ENCODE measurements at regions not wholly inside any gene's neighbourhood (a gene's known extent, or its start where the extent isn't known, plus 50 kb on each side); places are given as distances from the start of the nearest gene placed in this dataset.

DNA sequence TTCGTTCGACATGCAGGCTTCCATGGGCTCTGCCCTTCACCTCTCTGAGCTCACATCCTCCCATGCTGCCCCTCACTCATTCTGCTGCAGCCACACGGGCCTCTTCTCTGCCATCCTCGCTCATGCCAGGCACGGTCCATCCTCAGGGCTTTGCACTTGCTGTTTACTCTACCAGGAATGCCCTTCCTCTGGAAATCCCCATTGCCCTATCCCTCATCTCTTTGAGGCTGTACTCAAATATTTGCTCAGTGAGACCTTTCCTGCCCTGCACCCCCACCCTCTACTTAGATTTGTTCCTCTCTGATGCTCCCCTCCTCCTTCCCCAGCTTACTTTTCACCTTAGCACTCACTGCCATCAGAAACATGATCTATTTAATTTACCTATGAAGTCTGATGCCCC lies 107.0 kb upstream of the ZNF716 start:
- ChIA-PET POLR2A (no interaction called here), CTCF (no interaction called here)
- no peak overlapping the region for H2AFZ ChIP-seq (ENCODE audit: insufficient read depth, low read depth, low read length, poor library complexity, severe bottlenecking)
- TF ChIP-seq CTCF (IDR thresholded peaks at IDR 0.05) (no peak), EZH2 (IDR thresholded peaks at IDR 0.05; ENCODE audit: borderline replicate concordance, insufficient read depth, low read depth, low read length, poor library complexity, severe bottlenecking) (no peak)
- H3K27ac ChIP-seq (ENCODE audit: low read length in 2 of 2), result no peak overlapping the region
- H3K27me3 ChIP-seq (replicated peaks in 1 of 4; ENCODE audit: control extremely low read depth in 1 of 4, control insufficient read depth in 3 of 4, insufficient read depth in 4 of 4, low read length in 3 of 4), result no peaks in the 10 kb centered on the region
- Mint-ChIP-seq H3K4me1 (no peaks in the 10 kb centered on the region), H3K9me3 (ENCODE audit: insufficient read depth) (peaks cover 8% of the 10 kb centered on the region), H3K4me3 (no peak overlapping the region), H3K27me3 (no peaks in the 10 kb centered on the region), H3K27ac (no peak overlapping the region)
- ATAC-seq (ENCODE audit: low read depth) (no peak), DNase-seq (no peak)
- H3K4me2 ChIP-seq (replicated peaks; ENCODE audit: low read depth, low read length, poor library complexity, severe bottlenecking), result no peak overlapping the region
- no peaks in the 10 kb centered on the region for H3K4me1 ChIP-seq (ENCODE audit: control insufficient read depth in 2 of 2, insufficient read depth in 2 of 2, low read length in 2 of 2)
- H3K4me3 ChIP-seq (ENCODE audit: control extremely low read depth in 1 of 5, extremely low read depth in 1 of 5, insufficient read depth in 1 of 5, low read depth in 2 of 5, low read length in 4 of 5), result no peak overlapping the region
- peaks cover 0 to 76% (median 0%) of the 10 kb centered on the region in 3 donors for H3K9me3 ChIP-seq (ENCODE audit: control extremely low read depth in 1 of 3, control insufficient read depth in 2 of 3, insufficient read depth in 1 of 3, low read length in 2 of 3)
- no peaks in the 10 kb centered on the region for H3K79me2 ChIP-seq (ENCODE audit: control insufficient read depth, insufficient read depth, low read length)
- WGBS (ENCODE audit: insufficient coverage), result 91% methylated on average over 5 of the region's 5 CpGs
- H3K36me3 ChIP-seq (replicated peaks in 1 of 2; ENCODE audit: control extremely low read depth in 1 of 2, control insufficient read depth in 1 of 2, extremely low read depth in 1 of 2, insufficient read depth in 2 of 2, low read length in 1 of 2), result no peaks in the 10 kb centered on the region
- intact Hi-C loops (cut with micrococcal nuclease), result no loop called here
- no peaks in the 10 kb centered on the region for H4K20me1 ChIP-seq (ENCODE audit: control insufficient read depth, insufficient read depth, low read length, poor library complexity, severe bottlenecking)
- H3K9ac ChIP-seq (ENCODE audit: low read length), result no peak overlapping the region

- CTCF ChIA-PET, result no interaction called here
- no peaks in the 10 kb centered on the region for H3K4me1 Mint-ChIP-seq
- H3K27ac Mint-ChIP-seq, result no peak overlapping the region
- no peak for ATAC-seq (ENCODE audit: low read depth)
- Histone ChIP-seq H3K36me3 (replicated peaks in 1 of 2; ENCODE audit: control extremely low read depth in 1 of 2, control insufficient read depth in 1 of 2, extremely low read depth in 1 of 2, insufficient read depth in 2 of 2, low read length in 1 of 2) (no peaks in the 10 kb centered on the region), H2AFZ (ENCODE audit: insufficient read depth, low read depth, low read length, poor library complexity, severe bottlenecking) (no peak overlapping the region), H3K9me3 (ENCODE audit: control extremely low read depth in 1 of 3, control insufficient read depth in 2 of 3, insufficient read depth in 1 of 3, low read length in 2 of 3) (peaks cover 0 to 77% (median 0%) of the 10 kb centered on the region in 3 donors), H3K4me2 (replicated peaks; ENCODE audit: low read depth, low read length, poor library complexity, severe bottlenecking) (no peak overlapping the region), H3K27ac (ENCODE audit: low read length in 2 of 2) (no peak overlapping the region), H3K4me1 (ENCODE audit: control insufficient read depth in 2 of 2, insufficient read depth in 2 of 2, low read length in 2 of 2) (no peaks in the 10 kb centered on the region), H3K27me3 (replicated peaks in 1 of 4; ENCODE audit: control extremely low read depth in 1 of 4, control insufficient read depth in 3 of 4, insufficient read depth in 4 of 4, low read length in 3 of 4) (no peaks in the 10 kb centered on the region), H3K79me2 (ENCODE audit: control insufficient read depth, insufficient read depth, low read length) (no peaks in the 10 kb centered on the region), H4K20me1 (ENCODE audit: control insufficient read depth, insufficient read depth, low read length, poor library complexity, severe bottlenecking) (no peaks in the 10 kb centered on the region), H3K4me3 (ENCODE audit: control extremely low read depth in 1 of 5, extremely low read depth in 1 of 5, insufficient read depth in 1 of 5, low read depth in 2 of 5, low read length in 4 of 5) (no peak overlapping the region), H3K9ac (ENCODE audit: low read length) (no peak overlapping the region)
- TF ChIP-seq CTCF (IDR thresholded peaks at IDR 0.05) (no peak), EZH2 (IDR thresholded peaks at IDR 0.05; ENCODE audit: borderline replicate concordance, insufficient read depth, low read depth, low read length, poor library complexity, severe bottlenecking) (no peak)
- peaks cover 8% of the 10 kb centered on the region for H3K9me3 Mint-ChIP-seq (ENCODE audit: insufficient read depth)
- POLR2A ChIA-PET, result no interaction called here
- no peak overlapping the region for H3K4me3 Mint-ChIP-seq
- intact Hi-C loops (cut with micrococcal nuclease), result no loop called here
- no peaks in the 10 kb centered on the region for H3K27me3 Mint-ChIP-seq
- no peak for DNase-seq
- WGBS (ENCODE audit: insufficient coverage), result 83% methylated on average over 13 of the region's 15 CpGs
These were observed 105.9 kb upstream of the ZNF716 start for GRCh38 chr7:57343901-57344622.
